ENCODE measurements at regions not wholly inside any gene's neighbourhood (a gene's known extent, or its start where the extent isn't known, plus 50 kb on each side); places are given as distances from the start of the nearest gene placed in this dataset.
A peak's percentile ranks its signal among the peaks of the same experiment; 100 is the strongest.
"Not testable (repeated sequence)": the region's sequence is repeated elsewhere in the genome, so short reads cannot be mapped to it uniquely, and the experiment has no call there.

GRCh38 chr2:105488285-105488684, 89.4 kb upstream of the FHL2 start:
- no peak for DNase-seq

- DNase-seq = no peak
Measured at GRCh38 chr2:105487142-105488069, 88.6 kb upstream of the FHL2 start.

GRCh38 chr2:105486762-105487141, 87.9 kb upstream of the FHL2 start:
- no peak for DNase-seq

GRCh38 chr2:105478670-105479069, 79.8 kb upstream of the FHL2 start:
- no peak for DNase-seq

GRCh38 chr2:105477050-105477620, 78.3 kb upstream of the FHL2 start:
- DNase-seq = not testable (repeated sequence)

GRCh38 chr2:105473011-105473410, 74.2 kb upstream of the FHL2 start:
- no peak for DNase-seq

- no peak for DNase-seq
Measured at GRCh38 chr2:105470979-105471378, 72.1 kb upstream of the FHL2 start.

GRCh38 chr2:105469781-105470180, 70.9 kb upstream of the FHL2 start:
- no peak for DNase-seq

- DNase-seq = no peak
Measured at GRCh38 chr2:105468582-105469042, 69.8 kb upstream of the FHL2 start.

GRCh38 chr2:105464325-105464724, 65.5 kb upstream of the FHL2 start:
- DNase-seq = no peak

- DNase-seq = no peak
Measured at GRCh38 chr2:105460048-105460732, 61.3 kb upstream of the FHL2 start.

- no peak for DNase-seq
Measured at GRCh38 chr2:105458076-105458475, 59.2 kb upstream of the FHL2 start.

GRCh38 chr2:105455488-105456003, 56.7 kb upstream of the FHL2 start:
- peak in 1 of 2 experiments; percentile 24 for DNase-seq

- DNase-seq = no peak
Measured at GRCh38 chr2:105454801-105455485, 56.1 kb upstream of the FHL2 start.

GRCh38 chr2:105451571-105452166, 52.8 kb upstream of the FHL2 start:
- no peak for DNase-seq

- no peak for DNase-seq
Measured at GRCh38 chr2:105450471-105450870, 51.6 kb upstream of the FHL2 start.

- DNase-seq = no peak
Measured at GRCh38 chr2:105449076-105449475, 50.2 kb upstream of the FHL2 start.

Measured in NCI-H187 (cell line).